ENCODE measurements at regions not wholly inside any gene's neighbourhood (a gene's known extent, or its start where the extent isn't known, plus 50 kb on each side); places are given as distances from the start of the nearest gene placed in this dataset.
"Not testable (repeated sequence)": the region's sequence is repeated elsewhere in the genome, so short reads cannot be mapped to it uniquely, and the experiment has no call there.

DNA sequence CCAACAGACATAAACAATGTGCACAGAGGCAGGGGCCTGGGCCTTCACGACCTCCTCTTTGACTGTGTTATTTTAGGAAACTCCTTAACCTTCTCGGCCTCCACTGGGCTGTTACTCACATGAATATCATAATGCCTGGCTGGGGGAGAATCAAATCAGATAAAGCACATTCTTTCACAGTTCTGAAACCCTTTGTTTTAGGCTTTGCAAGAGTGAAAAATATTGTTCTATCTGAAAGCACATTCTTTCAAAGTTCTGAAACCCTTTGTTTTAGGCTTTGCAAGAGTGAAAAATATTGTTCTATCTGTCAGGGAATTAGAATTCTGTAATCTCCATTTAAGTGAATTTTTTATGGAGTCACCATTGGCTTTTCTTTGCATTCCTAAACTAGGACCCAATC, 50.7 kb upstream of the SYNDIG1 start:
- DNase-seq, result no peak

GRCh38 chr20:24417485-24417884, 51.9 kb upstream of the SYNDIG1 start:
- no peak for DNase-seq

- DNase-seq, result not testable (repeated sequence)
Observed at GRCh38 chr20:24415444-24415843, 54.0 kb upstream of the SYNDIG1 start.

- DNase-seq, result no peak
Observed at GRCh38 chr20:24411834-24412216, 57.6 kb upstream of the SYNDIG1 start.

- DNase-seq, result no peak
Observed at GRCh38 chr20:24411003-24411833, 58.2 kb upstream of the SYNDIG1 start.

- DNase-seq, result no peak
Observed at GRCh38 chr20:24407151-24407550, 62.3 kb upstream of the SYNDIG1 start.

DNA sequence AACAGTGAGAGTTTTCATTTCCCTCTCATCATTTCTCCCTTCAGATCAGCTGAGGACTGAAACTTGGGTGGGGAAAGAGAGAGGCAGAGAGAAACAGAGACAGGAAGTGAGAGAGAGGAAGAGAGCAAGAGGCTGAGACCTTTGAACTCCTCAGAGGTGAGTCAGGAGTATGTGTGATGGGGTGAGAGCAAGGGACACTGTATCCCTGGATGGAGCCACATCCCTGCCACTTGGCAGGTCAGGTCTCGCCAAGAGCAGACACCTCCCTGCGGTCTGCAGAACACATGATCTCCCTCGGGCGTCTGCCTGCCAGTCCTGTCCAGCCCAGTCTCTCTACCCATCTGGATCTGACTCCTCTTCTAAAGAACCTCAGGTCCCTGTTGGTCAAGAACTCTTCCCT, 62.7 kb upstream of the SYNDIG1 start:
- no peak for DNase-seq

- DNase-seq, result no peak
Observed at GRCh38 chr20:24406251-24406650, 63.2 kb upstream of the SYNDIG1 start.

DNA sequence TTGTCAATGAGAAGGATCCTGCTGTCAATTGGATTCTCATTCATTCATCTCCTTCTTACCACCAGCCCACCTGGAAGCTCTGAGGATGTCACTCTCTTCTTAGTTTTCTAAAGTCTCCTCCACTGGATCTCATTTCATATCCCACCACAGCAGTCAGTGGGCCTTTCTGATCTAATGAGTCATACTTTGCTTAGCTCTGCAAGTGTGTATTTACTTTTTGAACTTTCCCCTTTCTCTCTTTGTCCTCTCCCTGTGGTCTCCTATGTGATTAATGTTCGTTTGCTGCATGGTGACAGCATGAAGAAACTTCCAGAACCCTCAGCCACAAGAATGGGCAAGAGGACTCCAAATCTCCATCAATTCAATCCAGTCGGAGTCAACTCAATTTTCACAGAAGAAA, 63.6 kb upstream of the SYNDIG1 start:
- DNase-seq, result no peak

DNA sequence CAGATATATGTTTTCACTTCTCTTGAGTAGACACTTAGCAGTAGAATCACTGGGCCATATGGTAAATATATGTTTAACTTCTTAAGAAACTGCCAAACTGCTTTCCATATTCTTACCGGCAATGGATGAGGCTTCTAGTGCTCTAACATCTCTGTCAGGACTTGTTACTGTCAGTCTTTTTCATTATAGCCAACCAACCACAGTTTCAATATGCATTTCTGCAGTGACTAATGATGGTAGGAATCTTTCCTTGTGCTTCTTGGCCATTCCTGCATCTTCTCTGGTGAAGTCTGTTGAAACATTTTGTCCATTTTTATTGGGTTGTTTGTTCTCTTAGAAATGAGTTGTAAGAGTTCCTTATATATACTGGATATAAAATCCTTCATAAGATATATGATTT, 66.0 kb upstream of the SYNDIG1 start:
- no peak for DNase-seq

- DNase-seq, result no peak
Observed at GRCh38 chr20:24402188-24402587, 67.2 kb upstream of the SYNDIG1 start.

- no peak for DNase-seq
Observed at GRCh38 chr20:24395151-24395550, 74.3 kb upstream of the SYNDIG1 start.

DNA sequence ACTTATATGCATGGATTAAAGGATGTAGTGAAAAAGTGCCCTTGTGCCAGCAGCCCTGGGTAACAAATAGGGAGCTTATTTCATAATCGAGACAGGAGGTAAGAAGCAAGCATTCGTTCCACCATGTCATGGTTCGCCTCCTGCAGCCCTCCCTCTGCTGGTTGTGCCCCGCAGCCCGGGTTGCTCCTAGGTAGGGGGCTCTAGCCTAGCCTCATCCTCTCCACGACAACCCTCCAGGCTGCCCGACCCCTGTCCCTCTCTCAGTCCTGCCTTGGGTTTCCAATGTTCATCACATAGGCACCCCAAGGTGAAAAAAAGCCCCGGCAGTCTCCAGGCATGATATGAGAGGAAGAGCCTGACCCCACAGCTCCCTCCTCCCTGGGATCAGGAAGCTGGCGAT, 75.5 kb upstream of the SYNDIG1 start:
- DNase-seq, result no peak

DNA sequence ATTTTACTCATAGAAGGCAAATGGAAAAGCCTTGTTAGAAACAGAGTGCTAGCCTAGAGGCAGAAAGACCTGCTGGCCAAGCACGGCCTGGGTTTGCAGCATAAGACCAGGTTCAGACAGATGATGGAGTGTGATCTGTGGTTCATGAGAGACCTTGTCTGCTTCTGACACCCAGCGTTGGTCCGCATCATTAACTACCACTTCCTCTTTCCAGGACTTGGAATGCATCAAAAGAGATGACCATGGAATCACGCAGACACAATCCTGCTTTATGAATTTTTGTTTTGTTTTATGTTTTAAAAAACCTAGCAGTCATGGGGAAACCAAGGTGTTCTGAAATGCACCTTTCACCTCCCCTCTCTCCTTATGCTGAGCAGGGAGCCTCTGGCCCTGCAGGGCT, 76.8 kb upstream of the SYNDIG1 start:
- no peak for DNase-seq

- peak in 23 of 56 donors; percentile 5 to 54 (median 30) for DNase-seq
Observed at GRCh38 chr20:24389686-24390085, 79.7 kb upstream of the SYNDIG1 start.

GRCh38 chr20:24388828-24389380, 80.5 kb upstream of the SYNDIG1 start:
- DNase-seq, result no peak

GRCh38 chr20:24385547-24385946, 83.9 kb upstream of the SYNDIG1 start:
- DNase-seq, result no peak

DNA sequence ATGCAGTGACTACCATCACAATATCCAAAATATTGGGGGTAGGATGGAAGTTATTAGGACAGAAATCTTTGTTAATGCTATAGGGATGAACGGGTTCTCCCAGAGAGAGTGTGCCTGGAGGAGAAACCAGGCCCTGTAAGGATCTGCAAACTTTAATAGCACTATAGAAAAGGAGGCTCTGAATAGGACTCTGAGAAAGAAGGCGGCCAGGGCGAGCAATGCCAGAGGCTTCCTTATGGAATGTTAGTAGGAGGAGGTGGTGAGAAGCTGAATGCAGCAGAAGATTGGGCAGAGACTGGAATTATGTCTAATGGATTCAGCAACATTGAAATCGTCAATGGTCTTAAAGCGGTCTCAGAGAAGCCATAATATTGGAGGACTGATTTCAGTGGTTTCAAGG, 84.6 kb upstream of the SYNDIG1 start:
- no peak for DNase-seq

GRCh38 chr20:24382743-24383142, 86.7 kb upstream of the SYNDIG1 start:
- DNase-seq, result peak in 9 of 56 donors; percentile 5 to 40 (median 22)

GRCh38 chr20:24382331-24382730, 87.1 kb upstream of the SYNDIG1 start:
- peak in 10 of 56 donors; percentile 4 to 40 (median 20) for DNase-seq

DNA sequence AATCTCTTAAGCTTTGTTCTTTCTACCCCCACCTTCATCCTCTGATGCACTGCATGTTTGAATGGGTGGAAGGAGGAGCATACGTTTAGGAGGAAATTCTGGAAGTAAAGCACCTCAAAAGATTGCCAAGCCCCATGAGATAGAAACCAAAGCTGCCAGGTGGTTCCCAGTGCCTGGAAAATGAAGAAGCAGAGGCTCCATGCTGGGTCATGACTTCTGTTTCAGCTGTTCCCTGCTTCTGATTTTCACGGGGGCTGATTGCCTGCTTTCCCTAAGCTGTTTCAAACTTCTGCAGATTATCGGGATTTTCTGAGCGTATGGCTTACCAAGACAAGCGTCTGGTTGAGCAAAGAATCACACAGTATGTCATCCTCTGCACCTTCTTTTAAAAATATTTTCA, 87.5 kb upstream of the SYNDIG1 start:
- no peak for DNase-seq

GRCh38 chr20:24379484-24379927, 89.9 kb upstream of the SYNDIG1 start:
- DNase-seq, result peak in 17 of 56 donors; percentile 7 to 43 (median 14)

Measured in nucleus accumbens (tissue), 56 donors.